ENCODE measurements at regions not wholly inside any gene's neighbourhood (a gene's known extent, or its start where the extent isn't known, plus 50 kb on each side); places are given as distances from the start of the nearest gene placed in this dataset.

- H3K4me1 Mint-ChIP-seq = peaks cover 51% of the 10 kb centered on the region
- H3K27me3 ChIP-seq (replicated peaks in 1 of 4; ENCODE audit: control extremely low read depth in 1 of 4, control insufficient read depth in 3 of 4, insufficient read depth in 4 of 4, low read length in 3 of 4) = no peaks in the 10 kb centered on the region
- H3K27me3 Mint-ChIP-seq = no peaks in the 10 kb centered on the region
- no CpG with 5 or more reads among the region's 2 CpGs for WGBS (ENCODE audit: insufficient coverage)
- H3K36me3 ChIP-seq (replicated peaks in 1 of 2; ENCODE audit: control extremely low read depth in 1 of 2, control insufficient read depth in 1 of 2, extremely low read depth in 1 of 2, insufficient read depth in 2 of 2, low read length in 1 of 2) = no peaks in the 10 kb centered on the region
- no peak overlapping the region for H3K27ac ChIP-seq (ENCODE audit: low read length in 2 of 2)
- H3K9me3 Mint-ChIP-seq (ENCODE audit: insufficient read depth) = no peaks in the 10 kb centered on the region
- H3K4me3 Mint-ChIP-seq = no peak overlapping the region
- H3K79me2 ChIP-seq (ENCODE audit: control insufficient read depth, insufficient read depth, low read length) = no peaks in the 10 kb centered on the region
- peak overlapping the region; percentile 29 for H3K27ac Mint-ChIP-seq
- ChIA-PET CTCF (no interaction called here), POLR2A (interaction anchor here (0.7 kb wide), 1 partner anchor 190 kb away, joined by 5 read pairs; no protein-coding TSS in a partner anchor)
- H3K9ac ChIP-seq (ENCODE audit: low read length) = no peak overlapping the region
- TF ChIP-seq EZH2 (IDR thresholded peaks at IDR 0.05; ENCODE audit: borderline replicate concordance, insufficient read depth, low read depth, low read length, poor library complexity, severe bottlenecking) = no peak
- TF ChIP-seq CTCF (IDR thresholded peaks at IDR 0.05) = no peak
- H3K4me1 ChIP-seq (ENCODE audit: control insufficient read depth in 2 of 2, insufficient read depth in 2 of 2, low read length in 2 of 2) = peaks cover 45 to 48% of the 10 kb centered on the region in 2 donors
- no peak overlapping the region for H3K4me3 ChIP-seq (ENCODE audit: control extremely low read depth in 1 of 5, extremely low read depth in 1 of 5, insufficient read depth in 1 of 5, low read depth in 2 of 5, low read length in 4 of 5)
- H4K20me1 ChIP-seq (ENCODE audit: control insufficient read depth, insufficient read depth, low read length, poor library complexity, severe bottlenecking) = no peaks in the 10 kb centered on the region
- DNase-seq (no peak), ATAC-seq (ENCODE audit: low read depth) (no peak)
- no peak overlapping the region for H3K4me2 ChIP-seq (replicated peaks; ENCODE audit: low read depth, low read length, poor library complexity, severe bottlenecking)
- intact Hi-C loops (cut with micrococcal nuclease) = loop anchor here (2.0 to 5.0 kb wide), 2 partner anchors 17 to 663 kb away; partner anchors contain the start of gene SPRYD7
- H3K9me3 ChIP-seq (ENCODE audit: control extremely low read depth in 1 of 3, control insufficient read depth in 2 of 3, insufficient read depth in 1 of 3, low read length in 2 of 3) = no peaks in the 10 kb centered on the region
- no peak overlapping the region for H2AFZ ChIP-seq (ENCODE audit: insufficient read depth, low read depth, low read length, poor library complexity, severe bottlenecking)
These were observed 243.6 kb downstream of the DLEU7 start for GRCh38 chr13:50599927-50600326.

GRCh38 chr13:50608370-50608769 is 235.1 kb downstream of the DLEU7 start:
- CTCF ChIA-PET = no interaction called here
- Mint-ChIP-seq H3K27ac (no peak overlapping the region), H3K27me3 (no peaks in the 10 kb centered on the region), H3K4me1 (peaks cover 21% of the 10 kb centered on the region), H3K4me3 (no peak overlapping the region), H3K9me3 (ENCODE audit: insufficient read depth) (no peaks in the 10 kb centered on the region)
- Histone ChIP-seq H3K9ac (ENCODE audit: low read length) (no peak overlapping the region), H3K79me2 (ENCODE audit: control insufficient read depth, insufficient read depth, low read length) (no peaks in the 10 kb centered on the region), H3K27ac (ENCODE audit: low read length in 2 of 2) (no peak overlapping the region), H2AFZ (ENCODE audit: insufficient read depth, low read depth, low read length, poor library complexity, severe bottlenecking) (no peak overlapping the region), H3K27me3 (replicated peaks in 1 of 4; ENCODE audit: control extremely low read depth in 1 of 4, control insufficient read depth in 3 of 4, insufficient read depth in 4 of 4, low read length in 3 of 4) (no peaks in the 10 kb centered on the region), H4K20me1 (ENCODE audit: control insufficient read depth, insufficient read depth, low read length, poor library complexity, severe bottlenecking) (no peaks in the 10 kb centered on the region), H3K4me2 (replicated peaks; ENCODE audit: low read depth, low read length, poor library complexity, severe bottlenecking) (no peak overlapping the region), H3K9me3 (ENCODE audit: control extremely low read depth in 1 of 3, control insufficient read depth in 2 of 3, insufficient read depth in 1 of 3, low read length in 2 of 3) (no peaks in the 10 kb centered on the region), H3K4me1 (ENCODE audit: control insufficient read depth in 2 of 2, insufficient read depth in 2 of 2, low read length in 2 of 2) (peaks cover 18% of the 10 kb centered on the region in 2 donors), H3K36me3 (replicated peaks in 1 of 2; ENCODE audit: control extremely low read depth in 1 of 2, control insufficient read depth in 1 of 2, extremely low read depth in 1 of 2, insufficient read depth in 2 of 2, low read length in 1 of 2) (no peaks in the 10 kb centered on the region), H3K4me3 (ENCODE audit: control extremely low read depth in 1 of 5, extremely low read depth in 1 of 5, insufficient read depth in 1 of 5, low read depth in 2 of 5, low read length in 4 of 5) (no peak overlapping the region)
- TF ChIP-seq CTCF (IDR thresholded peaks at IDR 0.05) (no peak), EZH2 (IDR thresholded peaks at IDR 0.05; ENCODE audit: borderline replicate concordance, insufficient read depth, low read depth, low read length, poor library complexity, severe bottlenecking) (no peak)
- WGBS (ENCODE audit: insufficient coverage) = 100% methylated on average over 1 of the region's 7 CpGs
- POLR2A ChIA-PET = no interaction called here
- ATAC-seq (ENCODE audit: low read depth) (no peak), DNase-seq (no peak)
- intact Hi-C loops (cut with micrococcal nuclease) = no loop called here
